Neural cell (in vitro differentiated cells): ENCODE measurements at regions not wholly inside any gene's neighbourhood (a gene's known extent, or its start where the extent isn't known, plus 50 kb on each side); places are given as distances from the start of the nearest gene placed in this dataset.

ENCODE experiments used
- CTCF ChIP-seq: fragments of 450-650 bp; IDR thresholded peaks from 2 replicates; pipeline ENCODE4 v1.5.1; 2014; ENCODE audit warnings: antibody characterized with exemption, mild to moderate bottlenecking, moderate library complexity; ENCODE audit not compliant: poor library complexity, severe bottlenecking
- EZH2 ChIP-seq: fragments of 200-600, 300-800 bp; shearing (Covaris generic), sonication (generic); IDR thresholded peaks from 2 replicates; pipeline ENCODE4 v1.6.1; 2014; ENCODE audit warnings: antibody characterized with exemption, low read length, borderline replicate concordance, mild to moderate bottlenecking; ENCODE audit not compliant: insufficient read depth, poor library complexity, severe bottlenecking
- MXI1 ChIP-seq: fragments of 450-650 bp; conservative IDR thresholded peaks from 2 replicates; pipeline ENCODE4 v1.6.1; 2014; ENCODE audit warnings: antibody characterized with exemption, mild to moderate bottlenecking; ENCODE audit not compliant: poor library complexity, severe bottlenecking
- POLR2AphosphoS5 ChIP-seq: IDR thresholded peaks from 2 replicates; pipeline ENCODE4 v1.6.1; 2012
- REST ChIP-seq: IDR thresholded peaks from 2 replicates; pipeline ENCODE4 v1.6.1; 2012; ENCODE audit warnings: borderline replicate concordance
- SMC3 ChIP-seq: fragments of 450-650 bp; conservative IDR thresholded peaks from 2 replicates; pipeline ENCODE4 v1.6.1; 2014; ENCODE audit warnings: antibody characterized with exemption, mild to moderate bottlenecking, moderate library complexity; ENCODE audit not compliant: poor library complexity
- TAF1 ChIP-seq: IDR thresholded peaks from 2 replicates; pipeline ENCODE4 v1.6.1; 2012; ENCODE audit warnings: low read depth

GRCh38 chr17:36707904-36708303, 106.5 kb downstream of the MRM1 start:
- TF ChIP-seq POLR2AphosphoS5 (no peak), CTCF (no peak), MXI1 (no peak), REST (no peak), EZH2 (no peak), TAF1 (no peak), SMC3 (no peak)
